ENCODE measurements at regions not wholly inside any gene's neighbourhood (a gene's known extent, or its start where the extent isn't known, plus 50 kb on each side); places are given as distances from the start of the nearest gene placed in this dataset.
"Not testable (repeated sequence)": the region's sequence is repeated elsewhere in the genome, so short reads cannot be mapped to it uniquely, and the experiment has no call there.

GRCh38 chr10:109261231-109261630 lies 662.1 kb downstream of the XPNPEP1 start:
- DNase-seq: no peak

- DNase-seq: no peak
Measured at GRCh38 chr10:109259293-109259692, 664.0 kb downstream of the XPNPEP1 start.

- no peak for DNase-seq
Measured at GRCh38 chr10:109253306-109253705, 670.0 kb downstream of the XPNPEP1 start.

DNA sequence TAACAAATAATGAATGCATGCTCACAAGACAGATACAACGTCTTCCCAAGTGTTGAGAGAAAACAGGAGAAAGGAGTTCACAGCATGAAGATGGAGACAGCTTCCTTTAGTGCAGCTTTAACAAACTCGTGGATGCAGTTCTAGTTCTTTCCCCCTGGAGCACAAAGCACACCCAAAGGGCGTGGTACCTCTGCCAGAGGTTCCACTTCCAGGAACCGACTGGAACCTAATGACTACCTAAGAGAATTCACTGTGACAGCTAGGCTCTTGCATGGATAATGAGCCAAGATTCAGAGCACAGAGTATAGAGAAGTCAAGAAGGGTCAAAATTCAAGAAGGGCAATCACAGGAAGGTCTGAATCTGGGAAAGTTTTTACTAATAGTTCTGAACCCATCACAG lies 673.2 kb downstream of the XPNPEP1 start:
- DNase-seq: no peak

DNA sequence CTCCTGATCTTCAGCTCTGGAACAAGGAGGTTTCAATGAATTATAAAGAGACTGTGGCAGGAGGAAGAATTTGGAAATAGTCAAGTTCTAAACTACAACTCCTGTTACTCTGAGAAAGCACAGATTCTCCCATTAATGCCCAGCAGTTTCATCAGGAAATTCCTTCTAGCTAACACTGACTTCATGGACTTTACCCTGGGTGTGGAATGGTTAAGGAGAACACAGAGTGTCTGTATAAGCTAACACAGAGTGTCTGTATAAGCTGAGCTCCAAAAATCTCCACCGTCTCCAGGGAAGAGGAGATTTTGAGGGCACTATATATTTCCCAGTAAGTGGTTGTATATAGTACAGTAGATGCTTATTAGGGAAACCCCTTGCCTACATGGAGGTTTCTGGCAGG lies 675.5 kb downstream of the XPNPEP1 start:
- no peak for DNase-seq

- no peak for DNase-seq
Measured at GRCh38 chr10:109245821-109246220, 677.5 kb downstream of the XPNPEP1 start.

DNA sequence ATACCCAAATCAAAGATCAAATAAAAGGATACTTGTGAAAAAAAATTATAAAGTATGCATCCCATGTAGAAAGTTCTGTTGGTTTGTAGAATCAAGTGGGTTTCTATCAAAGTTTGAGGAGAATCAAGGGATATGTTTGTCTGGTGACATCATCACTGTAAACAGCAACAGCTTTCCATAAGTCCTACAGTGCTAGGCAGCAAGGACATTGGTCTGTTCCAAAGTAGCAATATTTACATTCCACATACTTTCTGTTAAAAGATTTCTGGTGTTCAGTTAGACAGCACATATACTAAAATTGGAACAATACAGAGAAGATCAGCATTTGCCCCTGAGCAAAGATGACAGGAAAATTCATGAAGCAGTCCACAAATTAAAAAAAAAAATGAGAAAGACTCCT lies 683.9 kb downstream of the XPNPEP1 start:
- no peak for DNase-seq

GRCh38 chr10:109237682-109238081 lies 685.6 kb downstream of the XPNPEP1 start:
- no peak for DNase-seq

GRCh38 chr10:109237050-109237449 lies 686.3 kb downstream of the XPNPEP1 start:
- DNase-seq: no peak

- DNase-seq: not testable (repeated sequence)
Measured at GRCh38 chr10:109223533-109223932, 699.8 kb downstream of the XPNPEP1 start.

GRCh38 chr10:109219935-109220605 lies 703.2 kb downstream of the XPNPEP1 start:
- DNase-seq: no peak

DNA sequence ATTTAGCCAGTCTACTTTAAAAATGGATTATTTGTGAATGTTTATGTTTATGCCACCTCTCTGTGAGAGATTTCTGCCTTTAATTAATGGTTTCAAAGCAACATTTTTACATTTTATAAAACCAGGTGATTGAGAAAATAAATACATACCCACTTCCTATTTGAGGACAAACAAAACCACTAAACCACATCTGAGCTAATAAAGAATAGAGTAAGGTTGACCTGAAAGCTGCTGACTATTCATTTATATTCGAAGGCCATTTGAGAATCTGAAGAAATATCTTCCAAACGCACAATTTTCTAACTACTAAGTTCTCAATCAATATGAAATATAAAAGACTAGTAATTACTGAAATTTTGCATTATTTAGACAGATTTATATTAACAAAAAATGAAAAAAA lies 705.1 kb downstream of the XPNPEP1 start:
- no peak for DNase-seq

DNA sequence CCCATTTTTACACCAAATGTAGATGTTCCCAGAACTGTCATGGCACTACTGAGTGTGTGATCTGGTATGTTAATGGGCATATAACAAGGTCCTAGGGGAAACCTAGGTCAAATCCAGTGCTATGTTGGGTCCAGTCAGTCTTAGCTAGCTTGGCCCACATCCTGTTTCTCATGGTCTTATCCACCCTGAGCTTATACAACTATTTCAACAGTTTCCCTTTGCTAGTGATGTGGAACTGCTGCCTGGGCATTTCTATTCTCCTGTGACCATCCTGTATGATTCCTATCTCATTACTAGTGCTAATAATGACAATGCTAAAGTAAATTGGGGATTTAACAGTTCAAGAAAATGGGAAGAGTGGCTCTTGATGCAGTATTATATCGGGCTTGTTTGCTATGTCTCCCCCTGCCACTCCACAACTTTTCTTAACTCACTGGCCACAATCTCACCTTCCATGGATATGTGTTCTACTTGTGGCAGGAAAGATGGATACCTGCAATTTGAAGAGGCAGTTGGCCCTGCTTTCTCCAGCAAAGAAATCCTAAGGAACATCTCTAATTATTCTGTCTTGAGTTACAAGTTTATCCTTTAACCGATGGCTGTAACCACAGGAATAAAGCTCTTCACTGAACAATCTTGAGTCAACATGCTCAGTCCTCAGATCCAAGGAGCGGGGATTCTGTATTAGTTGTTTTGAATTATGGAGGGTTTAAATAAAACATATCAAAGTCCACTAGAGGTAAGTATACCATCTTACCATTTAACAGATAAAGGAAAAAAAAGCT lies 707.8 kb downstream of the XPNPEP1 start:
- no peak for DNase-seq

DNA sequence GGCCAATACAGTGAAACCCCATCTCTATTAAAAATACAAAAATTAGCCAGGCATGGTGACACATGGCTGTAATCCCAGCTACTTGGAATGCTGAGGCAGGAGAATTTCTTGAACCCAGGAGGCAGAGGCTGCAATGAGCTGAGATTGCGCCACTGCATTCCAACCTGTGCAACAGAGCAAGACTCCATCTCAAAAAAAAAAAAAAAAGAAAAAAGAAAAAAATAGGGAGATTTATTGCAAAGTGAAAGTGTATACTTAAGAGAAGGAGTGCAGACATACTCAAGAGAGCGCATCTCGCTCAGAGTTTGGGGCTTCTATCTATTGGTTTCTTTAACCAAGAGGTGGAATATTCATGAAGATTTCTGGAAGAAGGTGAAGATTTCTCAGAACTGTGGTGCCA lies 708.4 kb downstream of the XPNPEP1 start:
- not testable (repeated sequence) for DNase-seq

DNA sequence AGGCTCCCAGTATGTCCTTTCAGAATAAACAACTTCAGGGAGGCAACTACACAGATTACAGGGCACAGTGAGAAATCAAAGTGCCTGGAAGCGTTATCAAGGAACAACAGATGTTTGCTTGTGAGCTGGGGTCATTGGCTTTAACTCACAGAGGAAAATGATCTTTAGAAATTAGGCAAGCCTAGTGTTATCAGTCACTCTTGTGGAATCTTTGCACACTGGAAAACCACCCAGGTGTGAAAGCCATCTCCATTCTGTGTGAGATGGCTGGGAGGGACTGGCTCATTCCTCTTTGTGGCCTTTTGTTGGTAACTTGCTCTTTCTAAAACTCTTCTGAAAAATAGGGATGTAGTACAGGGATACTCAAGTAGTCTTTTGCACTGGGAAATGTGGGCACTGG lies 716.0 kb downstream of the XPNPEP1 start:
- no peak for DNase-seq

GRCh38 chr10:109205929-109206585 lies 717.3 kb downstream of the XPNPEP1 start:
- DNase-seq: no peak

- no peak for DNase-seq
Measured at GRCh38 chr10:109203646-109204353, 719.5 kb downstream of the XPNPEP1 start.

GRCh38 chr10:109202111-109202510 lies 721.2 kb downstream of the XPNPEP1 start:
- DNase-seq: no peak

DNA sequence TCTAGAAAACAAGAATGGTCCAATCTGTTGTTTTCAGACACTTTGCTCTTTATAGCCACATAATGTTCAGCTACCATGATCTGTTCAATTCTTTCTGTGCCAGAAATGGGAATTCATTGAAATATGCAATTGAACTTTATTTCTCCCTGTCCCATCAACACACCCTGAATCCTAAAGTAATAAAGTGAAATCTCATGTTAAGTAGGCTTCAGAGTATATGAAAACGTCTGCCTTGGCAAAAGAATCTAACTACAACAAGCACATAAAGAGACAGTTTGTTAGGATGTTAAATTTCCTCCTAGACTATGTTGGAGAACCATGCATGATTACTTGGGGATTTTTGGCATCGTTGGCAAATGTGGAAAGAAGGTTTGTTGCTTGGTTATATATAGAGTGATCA lies 722.7 kb downstream of the XPNPEP1 start:
- no peak for DNase-seq

GRCh38 chr10:109191823-109192222 lies 731.5 kb downstream of the XPNPEP1 start:
- DNase-seq: no peak

GRCh38 chr10:109191341-109191740 lies 732.0 kb downstream of the XPNPEP1 start:
- DNase-seq: no peak

- no peak for DNase-seq
Measured at GRCh38 chr10:109187677-109188076, 735.6 kb downstream of the XPNPEP1 start.

DNA sequence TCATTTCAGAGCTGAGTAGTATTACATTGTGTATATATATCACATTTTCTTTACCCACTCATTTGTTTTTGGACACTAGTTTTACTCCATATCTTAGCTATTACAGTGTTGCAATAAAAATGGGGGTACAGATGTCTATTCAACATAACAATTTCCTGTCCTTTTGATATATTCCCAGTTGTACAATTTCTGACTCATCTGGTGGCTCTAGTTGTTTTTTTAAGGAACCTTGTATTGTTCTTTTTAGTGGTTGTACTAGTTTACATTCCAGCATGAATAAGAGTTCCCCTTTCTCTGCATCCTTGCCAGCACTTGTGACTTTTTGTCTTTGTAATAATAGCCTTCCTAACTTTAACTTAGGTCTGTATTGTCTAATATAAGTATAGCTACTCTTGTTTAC lies 739.9 kb downstream of the XPNPEP1 start:
- DNase-seq: no peak
